Heart left ventricle (tissue), 16 donors: ENCODE measurements at regions not wholly inside any gene's neighbourhood (a gene's known extent, or its start where the extent isn't known, plus 50 kb on each side); places are given as distances from the start of the nearest gene placed in this dataset.

Experiments used
- ATAC-seq, 4 donors: fragments of 200-7000 bp; cut with Tn5 transposase; one replicate each; pipeline ENCODE4 v1.9.1; 2020 to 2022; ENCODE audit warnings: moderate library complexity in 4 of 4, mild to moderate bottlenecking in 3 of 4, moderate number of reproducible peaks in 1 of 4
- DNase-seq, 5 donors: peaks; one replicate each; pipeline ENCODE4 v3.0.0-alpha.2; 2020
- H3K27ac ChIP-seq, 12 donors: fragments of 200-600 bp; sonication (generic) in 4 of 12; one replicate each; pipeline versions ENCODE4 v1.5.0 to v1.8.0; 2016 to 2022; ENCODE audit warnings: mild to moderate bottlenecking in 2 of 12
- H3K27me3 ChIP-seq, 9 donors: fragments of 200-600 bp; sonication (generic) in 2 of 9; one replicate each; pipeline versions ENCODE4 v1.5.1 to v1.8.0; 2016 to 2022; ENCODE audit warnings: mild to moderate bottlenecking in 3 of 9
- H3K36me3 ChIP-seq, 9 donors: fragments of 200-600 bp; sonication (generic) in 2 of 9; one replicate each; pipeline versions ENCODE4 v1.5.0 to v1.8.0; 2018 to 2022; ENCODE audit warnings: mild to moderate bottlenecking in 2 of 9
- H3K4me1 ChIP-seq, 12 donors: fragments of 200-600 bp; sonication (generic) in 4 of 12; one replicate each; pipeline versions ENCODE4 v1.5.0 to v1.8.0; 2016 to 2022; ENCODE audit warnings: mild to moderate bottlenecking in 3 of 12
- H3K4me3 ChIP-seq, 12 donors: fragments of 200-600 bp; sonication (generic) in 4 of 12; one replicate each; pipeline versions ENCODE4 v1.5.0 to v1.8.0; 2017 to 2022; ENCODE audit warnings: mild to moderate bottlenecking in 9 of 12, moderate library complexity in 4 of 12
- H3K9me3 ChIP-seq, 12 donors: fragments of 200-600 bp; sonication (generic) in 4 of 12; one replicate each; pipeline versions ENCODE4 v1.5.0 to v1.8.0; 2016 to 2022; ENCODE audit warnings: mild to moderate bottlenecking in 1 of 12
- CTCF ChIP-seq, 12 donors: fragments of 200-600 bp; sonication (generic) in 4 of 12; IDR thresholded peaks; one replicate each; pipeline versions ENCODE4 v1.5.0 to v1.8.0; 2018 to 2022; ENCODE audit warnings: antibody characterized with exemption in 12 of 12, mild to moderate bottlenecking in 5 of 12
- POLR2A ChIP-seq, 2 donors: fragments of 450-650 bp; IDR thresholded peaks; one replicate each; pipeline ENCODE4 v1.6.1; 2017; ENCODE audit warnings: antibody characterized with exemption in 2 of 2, mild to moderate bottlenecking in 2 of 2, moderate library complexity in 2 of 2
- WGBS, 4 donors: extraction: QIAGEN DNeasy Blood & Tissue Kit in 2 of 4; methylation state at CpG; one replicate each; pipeline versions ENCODE4 v1.1.5 to v1.1.7; 2013 to 2018; 5-methylcytosine and 5-hydroxymethylcytosine counted together
- intact Hi-C, 10 donors: fragments of 100-400 bp; cut with DNase I; formaldehyde crosslinking; loops; one replicate each; pipeline versions ENCODE4 v1.11.1 to v1.14.2; 2022
- donor health status: ischemic (EF 13 %, LVEDD 7.1; RV severe dilation, severe dysfunction).
- donor health status: healthy with polysubstance abuse.
- donor health status: DM: no; HTN: yes; CAD: no.
- donor health status: DM: no; HTN: no; CAD: no.
- donor health status: ischemic (EF 25% LVEDD 6.9; RV normal size, moderate dysfunction).
- donor health status: ischemic (EF 25% LVEDD 5.7; RV mildly dilated, moderate dysfunction).
- donor health status: healthy.
- donor health status: DM: yes; HTN: yes; CAD: no.
- donor health status: ischemic (EF 35%, LVEDD 5.7; RV mildly dilated, moderate dysfunction).
- donor health status: nonischemic (EF 11% LVEDD 7.7; RV severe dilation, severe dysfunction).
- donor health status: DM: yes; HTN: yes; CAD: no.
- donor health status: PGD.
- donor health status: ischemic (EF 29% LVEDD 5.4; RV normal size, mild dysfunction).
- donor health status: nonischemic (EF 23%, LVEDD 6.1; RV moderate dilation, normal function).

GRCh38 chr2:152835674-152836073 is 117.3 kb downstream of the ARL6IP6 start:
- peaks cover 0 to under 1% (median 0%) of the 10 kb centered on the region in 12 donors for H3K9me3 ChIP-seq
- intact Hi-C loops, result no loop called here
- TF ChIP-seq POLR2A (IDR thresholded peaks at IDR 0.05) (no peak), CTCF (IDR thresholded peaks at IDR 0.05) (no peak)
- H3K4me1 ChIP-seq, result no peaks in the 10 kb centered on the region
- no peaks in the 10 kb centered on the region for H3K36me3 ChIP-seq
- H3K27me3 ChIP-seq, result no peaks in the 10 kb centered on the region
- no peak for DNase-seq
- H3K27ac ChIP-seq, result no peak overlapping the region
- H3K4me3 ChIP-seq, result no peak overlapping the region
- 89 to 94% (median 91%) methylated on average over 2 of the region's 2 CpGs for WGBS, 4 donors
- no peak for ATAC-seq

- 80 to 90% (median 83%) methylated on average over 5 of the region's 5 CpGs for WGBS, 4 donors
- Histone ChIP-seq H3K9me3 (no peaks in the 10 kb centered on the region), H3K36me3 (no peaks in the 10 kb centered on the region), H3K4me1 (no peaks in the 10 kb centered on the region), H3K4me3 (no peak overlapping the region), H3K27ac (no peak overlapping the region), H3K27me3 (no peaks in the 10 kb centered on the region)
- DNase-seq (no peak), ATAC-seq (no peak)
- intact Hi-C loops, result no loop called here
- TF ChIP-seq POLR2A (IDR thresholded peaks at IDR 0.05) (no peak), CTCF (IDR thresholded peaks at IDR 0.05) (no peak)
These were observed 109.5 kb downstream of the ARL6IP6 start for GRCh38 chr2:152827944-152828343.

GRCh38 chr2:152826581-152827279 is 108.3 kb downstream of the ARL6IP6 start:
- no peak overlapping the region for H3K27ac ChIP-seq
- intact Hi-C loops, result no loop called here
- H3K4me1 ChIP-seq, result no peaks in the 10 kb centered on the region
- DNase-seq (no peak), ATAC-seq (no peak)
- no peaks in the 10 kb centered on the region for H3K9me3 ChIP-seq
- H3K36me3 ChIP-seq, result no peaks in the 10 kb centered on the region
- no peak overlapping the region for H3K4me3 ChIP-seq
- TF ChIP-seq CTCF (IDR thresholded peaks at IDR 0.05), result no peak
- TF ChIP-seq POLR2A (IDR thresholded peaks at IDR 0.05), result no peak
- no peaks in the 10 kb centered on the region for H3K27me3 ChIP-seq
- 63 to 78% (median 66%) methylated on average over 3 of the region's 3 CpGs for WGBS, 4 donors

DNA sequence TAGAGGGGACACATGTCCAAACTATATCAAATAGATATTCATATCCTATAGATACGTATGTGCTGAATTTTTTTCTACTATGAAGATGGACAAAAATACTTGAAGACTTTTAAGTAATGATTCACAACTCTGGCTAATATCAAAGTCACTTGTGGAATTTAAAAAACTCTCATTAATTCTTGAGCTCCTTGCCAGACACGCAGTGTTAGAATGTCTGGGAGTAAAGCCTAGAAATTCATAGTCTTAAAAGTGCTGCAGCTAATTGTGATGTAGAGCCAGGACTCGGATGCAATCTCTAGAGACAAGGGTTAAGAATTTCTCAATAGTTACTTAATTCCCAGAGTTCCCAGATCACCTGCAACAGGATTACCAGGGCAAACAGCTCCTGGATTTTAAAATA is 107.4 kb downstream of the ARL6IP6 start:
- no peaks in the 10 kb centered on the region for H3K9me3 ChIP-seq
- ATAC-seq (no peak), DNase-seq (no peak)
- no peaks in the 10 kb centered on the region for H3K36me3 ChIP-seq
- WGBS, 4 donors, result 58 to 71% (median 62%) methylated on average over 3 of the region's 3 CpGs
- no peak overlapping the region for H3K4me3 ChIP-seq
- H3K27me3 ChIP-seq, result no peaks in the 10 kb centered on the region
- intact Hi-C loops, result no loop called here
- no peaks in the 10 kb centered on the region for H3K4me1 ChIP-seq
- TF ChIP-seq POLR2A (IDR thresholded peaks at IDR 0.05), result no peak
- TF ChIP-seq CTCF (IDR thresholded peaks at IDR 0.05), result no peak
- H3K27ac ChIP-seq, result no peak overlapping the region
